Skeletal muscle cell (primary cell): ENCODE measurements at regions not wholly inside any gene's neighbourhood (a gene's known extent, or its start where the extent isn't known, plus 50 kb on each side); places are given as distances from the start of the nearest gene placed in this dataset.
"Not testable (repeated sequence)": the region's sequence is repeated elsewhere in the genome, so short reads cannot be mapped to it uniquely, and the experiment has no call there.

Source experiments
- DNase-seq: peaks from one replicate; pipeline ENCODE4 v3.0.0-alpha.2; 2010; ENCODE audit warnings: low read depth
- H3K4me3 ChIP-seq: 2 replicates; pipeline ENCODE4 v1.5.1; 2011; ENCODE audit warnings: low read depth, mild to moderate bottlenecking, control low read depth, low read length, moderate library complexity

- no peak overlapping the region for H3K4me3 ChIP-seq
- no peak for DNase-seq
Observed at GRCh38 chr20:47985092-47985850, 200.0 kb upstream of the SULF2 start.

- DNase-seq: no peak
- no peak overlapping the region for H3K4me3 ChIP-seq
Observed at GRCh38 chr20:47984437-47984836, 199.2 kb upstream of the SULF2 start.

- H3K4me3 ChIP-seq, DNase-seq: not testable (repeated sequence)
Observed at GRCh38 chr20:47983642-47984041, 198.4 kb upstream of the SULF2 start.

- no peak for DNase-seq
- no peak overlapping the region for H3K4me3 ChIP-seq
Observed at GRCh38 chr20:47982574-47983360, 197.5 kb upstream of the SULF2 start.

GRCh38 chr20:47981222-47981621, 195.9 kb upstream of the SULF2 start:
- DNase-seq: no peak
- no peak overlapping the region for H3K4me3 ChIP-seq

- DNase-seq: no peak
- H3K4me3 ChIP-seq: no peak overlapping the region
Observed at GRCh38 chr20:47980336-47981177, 195.3 kb upstream of the SULF2 start.

- not testable (repeated sequence) for H3K4me3 ChIP-seq, DNase-seq
Observed at GRCh38 chr20:47979361-47980095, 194.2 kb upstream of the SULF2 start.

GRCh38 chr20:47978428-47979120, 193.3 kb upstream of the SULF2 start:
- not testable (repeated sequence) for DNase-seq, H3K4me3 ChIP-seq

GRCh38 chr20:47977789-47978252, 192.5 kb upstream of the SULF2 start:
- not testable (repeated sequence) for H3K4me3 ChIP-seq, DNase-seq

GRCh38 chr20:47977017-47977788, 191.9 kb upstream of the SULF2 start:
- DNase-seq, H3K4me3 ChIP-seq: not testable (repeated sequence)

GRCh38 chr20:47974234-47974878, 189.1 kb upstream of the SULF2 start:
- H3K4me3 ChIP-seq: no peak overlapping the region
- no peak for DNase-seq

- DNase-seq: no peak
- H3K4me3 ChIP-seq: no peak overlapping the region
Observed at GRCh38 chr20:47973519-47974233, 188.4 kb upstream of the SULF2 start.

GRCh38 chr20:47972916-47973309, 187.6 kb upstream of the SULF2 start:
- DNase-seq: no peak
- no peak overlapping the region for H3K4me3 ChIP-seq

GRCh38 chr20:47972297-47972915, 187.1 kb upstream of the SULF2 start:
- not testable (repeated sequence) for H3K4me3 ChIP-seq, DNase-seq

GRCh38 chr20:47971058-47971791, 185.9 kb upstream of the SULF2 start:
- H3K4me3 ChIP-seq: no peak overlapping the region
- no peak for DNase-seq
